WTC11 (cell line): ENCODE measurements at regions not wholly inside any gene's neighbourhood (a gene's known extent, or its start where the extent isn't known, plus 50 kb on each side); places are given as distances from the start of the nearest gene placed in this dataset.

Source experiments
- ARID4B ChIP-seq: sonication (generic); formaldehyde crosslinking; IDR thresholded peaks from 2 replicates; pipeline ENCODE4 v1.8.0; 2023; ENCODE audit warnings: missing genetic modification reagents, mild to moderate bottlenecking, borderline replicate concordance
- CTCF ChIP-seq: fragments of 200-600 bp; IDR thresholded peaks from 2 replicates; pipeline ENCODE4 v1.8.0; 2022; ENCODE audit warnings: antibody characterized with exemption
- JUN ChIP-seq: sonication (generic); formaldehyde crosslinking; IDR thresholded peaks from 2 replicates; pipeline ENCODE4 v1.8.0; 2023; ENCODE audit warnings: mild to moderate bottlenecking, missing genetic modification reagents
- TEAD4 ChIP-seq: sonication (generic); formaldehyde crosslinking; IDR thresholded peaks from 2 replicates; pipeline ENCODE4 v1.8.0; 2022; ENCODE audit warnings: mild to moderate bottlenecking, missing genetic modification reagents
- ZNF121 ChIP-seq: sonication (generic); formaldehyde crosslinking; IDR thresholded peaks from 2 replicates; pipeline ENCODE4 v1.8.0; 2023; ENCODE audit warnings: missing genetic modification reagents
- TF ChIP-seq, protein P1 (sequence below): sonication (generic); formaldehyde crosslinking; IDR thresholded peaks from 2 replicates; pipeline ENCODE4 v1.8.0; 2022; ENCODE audit warnings: mild to moderate bottlenecking, missing genetic modification reagents

GRCh38 chr7:12772768-12773167 is 85.3 kb downstream of the ARL4A start:
- TF ChIP-seq ARID4B (CRISPR knock-in tag) (no peak), CTCF (no peak), ZNF121 (CRISPR knock-in tag) (no peak), JUN (no peak), TEAD4 (CRISPR knock-in tag) (no peak)
- TF ChIP-seq, protein P1, sequence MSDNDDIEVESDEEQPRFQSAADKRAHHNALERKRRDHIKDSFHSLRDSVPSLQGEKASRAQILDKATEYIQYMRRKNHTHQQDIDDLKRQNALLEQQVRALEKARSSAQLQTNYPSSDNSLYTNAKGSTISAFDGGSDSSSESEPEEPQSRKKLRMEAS (CRISPR knock-in tag) = no peak
